GM23338 (cell line): ENCODE measurements at regions not wholly inside any gene's neighbourhood (a gene's known extent, or its start where the extent isn't known, plus 50 kb on each side); places are given as distances from the start of the nearest gene placed in this dataset.

Experiments used
- ATAC-seq: fragments of 200-7000 bp; cut with Tn5 transposase; 3 replicates; pipeline ENCODE4 v1.9.1; 2020
- DNase-seq: peaks from one replicate; pipeline ENCODE4 v3.0.0-alpha.2; 2015; ENCODE audit warnings: low spot score
- H2AFZ ChIP-seq: fragments of 200-600 bp; sonication (generic); 2 replicates; pipeline ENCODE4 v1.8.0; 2016; ENCODE audit warnings: antibody characterized with exemption, mild to moderate bottlenecking, moderate library complexity
- H3F3A ChIP-seq: fragments of 200-600 bp; sonication (generic); replicated peaks from 2 replicates; pipeline ENCODE4 v1.8.0; 2017; ENCODE audit warnings: antibody characterized with exemption, mixed run types, low read depth
- H3K27ac ChIP-seq: fragments of 200-600 bp; sonication (generic); 2 replicates; pipeline ENCODE4 v1.6.1; 2016; ENCODE audit warnings: low read depth
- H3K27me3 ChIP-seq: fragments of 200-600 bp; sonication (generic); 2 replicates; pipeline ENCODE4 v1.8.0; 2016; ENCODE audit warnings: mild to moderate bottlenecking, mixed run types, moderate library complexity; ENCODE audit not compliant: insufficient read depth
- H3K36me3 ChIP-seq: fragments of 200-600 bp; sonication (generic); 2 replicates; pipeline ENCODE4 v1.8.0; 2016; ENCODE audit warnings: mild to moderate bottlenecking; ENCODE audit not compliant: insufficient read depth
- H3K4me1 ChIP-seq: fragments of 200-600 bp; sonication (generic); 2 replicates; pipeline ENCODE4 v1.8.0; 2016; ENCODE audit warnings: mild to moderate bottlenecking, moderate library complexity; ENCODE audit not compliant: insufficient read depth
- H3K4me2 ChIP-seq: fragments of 200-600 bp; sonication (generic); 2 replicates; pipeline ENCODE4 v1.7.1; 2017; ENCODE audit warnings: mixed run types
- H3K4me3 ChIP-seq: fragments of 200-600 bp; sonication (generic); 2 replicates; pipeline ENCODE4 v1.6.1; 2016; ENCODE audit warnings: mixed run types
- H3K79me2 ChIP-seq: fragments of 200-600 bp; sonication (generic); replicated peaks from 2 replicates; pipeline ENCODE4 v1.8.0; 2017; ENCODE audit warnings: mild to moderate bottlenecking; ENCODE audit not compliant: insufficient read depth
- H3K9me2 ChIP-seq: fragments of 200-600 bp; sonication (generic); 2 replicates; pipeline ENCODE4 v1.8.0; 2017; ENCODE audit not compliant: insufficient read depth
- H4K20me1 ChIP-seq: fragments of 200-600 bp; sonication (generic); replicated peaks from 2 replicates; pipeline ENCODE4 v1.8.0; 2017; ENCODE audit warnings: mild to moderate bottlenecking; ENCODE audit not compliant: insufficient read depth
- H3K27ac Mint-ChIP-seq: 2 replicates; pipeline ENCODE4 v1.8.0; 2020; ENCODE audit warnings: inconsistent platforms, mild to moderate bottlenecking, moderate library complexity, mixed read lengths
- H3K27me3 Mint-ChIP-seq: 3 replicates; pipeline ENCODE4 v1.8.0; 2022; ENCODE audit warnings: low read depth, mild to moderate bottlenecking, moderate library complexity, mixed read lengths, inconsistent platforms; ENCODE audit not compliant: insufficient read depth, poor library complexity
- H3K36me3 Mint-ChIP-seq: 3 replicates; pipeline ENCODE4 v1.8.0; 2021; ENCODE audit warnings: low read depth, mild to moderate bottlenecking, inconsistent platforms, moderate library complexity, mixed read lengths
- H3K4me1 Mint-ChIP-seq: 3 replicates; pipeline ENCODE4 v1.8.0; 2020; ENCODE audit warnings: mild to moderate bottlenecking, inconsistent platforms, mixed read lengths
- H3K4me3 Mint-ChIP-seq: 3 replicates; pipeline ENCODE4 v1.8.0; 2021; ENCODE audit warnings: moderate library complexity, mild to moderate bottlenecking, inconsistent platforms, mixed read lengths
- H3K9me3 Mint-ChIP-seq: 3 replicates; pipeline ENCODE4 v1.8.0; 2020; ENCODE audit warnings: moderate library complexity, mild to moderate bottlenecking, inconsistent platforms, mixed read lengths
- CREB1 ChIP-seq: fragments of 250-450 bp; sonication (Bioruptor Pico); IDR thresholded peaks from 2 replicates; pipeline ENCODE4 v1.5.0; 2020; ENCODE audit warnings: low read depth, mild to moderate bottlenecking, moderate library complexity
- EZH2 ChIP-seq: fragments of 200-600 bp; sonication (generic); IDR thresholded peaks from one replicate; pipeline ENCODE4 v1.8.0; 2017; ENCODE audit warnings: antibody characterized with exemption, mild to moderate bottlenecking, low read depth; ENCODE audit not compliant: unreplicated experiment
- EZH2phosphoT487 ChIP-seq: fragments of 200-600 bp; sonication (generic); IDR thresholded peaks from one replicate; pipeline ENCODE4 v1.8.1; 2018; ENCODE audit warnings: antibody characterized with exemption; ENCODE audit not compliant: unreplicated experiment
- POLR2AphosphoS5 ChIP-seq: IDR thresholded peaks from 2 replicates; pipeline ENCODE4 v1.6.1; 2016; ENCODE audit warnings: antibody characterized with exemption, low read depth
- REST ChIP-seq: IDR thresholded peaks from one replicate; pipeline ENCODE4 v1.6.1; 2018; ENCODE audit warnings: antibody characterized with exemption; ENCODE audit not compliant: unreplicated experiment
- ZNF114 ChIP-seq: fragments of 250-450 bp; sonication (Bioruptor Pico); IDR thresholded peaks from 2 replicates; pipeline ENCODE4 v1.5.0; 2020; ENCODE audit warnings: mild to moderate bottlenecking, moderate library complexity
- ZNF462 ChIP-seq: fragments of 250-450 bp; sonication (Bioruptor Pico); IDR thresholded peaks from 2 replicates; pipeline ENCODE4 v1.5.0; 2020; ENCODE audit warnings: mild to moderate bottlenecking, moderate library complexity
- TF ChIP-seq, protein P1 (sequence below), 2 experiments: fragments of 200-600 bp in 1 of 2; sonication (generic) in 1 of 2; conservative IDR thresholded peaks; 2 replicates each; pipeline versions ENCODE4 v1.5.1 to v1.6.1; 2016 to 2017; ENCODE audit warnings: antibody characterized with exemption in 2 of 2, low read depth in 2 of 2, mild to moderate bottlenecking in 2 of 2, moderate library complexity in 1 of 2

DNA sequence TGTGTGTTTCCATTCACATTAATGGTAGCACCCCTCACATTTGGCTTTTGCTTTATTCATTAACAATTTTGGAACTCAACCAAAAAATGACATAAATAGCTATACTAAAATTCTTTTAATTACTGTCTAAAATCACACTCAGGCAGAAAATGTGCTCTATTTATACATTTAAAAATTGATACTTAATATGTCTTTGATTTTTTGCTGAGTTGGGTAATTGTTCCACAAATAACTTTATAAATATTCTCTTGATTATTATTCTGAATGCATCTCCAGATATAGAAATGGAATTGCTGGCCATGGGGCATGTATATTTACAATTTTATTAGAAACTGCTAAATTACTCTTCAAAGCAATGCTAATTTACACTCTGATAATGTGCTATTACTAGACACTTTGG, 658.7 kb upstream of the CHRM3 start (continued):
- no peak for TF ChIP-seq EZH2phosphoT487

- Mint-ChIP-seq H3K27ac (no peak overlapping the region), H3K36me3 (peaks cover 18% of the 10 kb centered on the region; the same call in 2 of the 3 replicates), H3K9me3 (peaks cover 11% of the 10 kb centered on the region; the same call in 2 of the 3 replicates), H3K27me3 (no peaks in the 10 kb centered on the region), H3K4me1 (peaks cover 2% of the 10 kb centered on the region; the same call in 1 of the 3 replicates), H3K4me3 (no peak overlapping the region)
- H3K4me2 ChIP-seq = no peak overlapping the region
- no peaks in the 10 kb centered on the region; the same call in 1 of the 2 replicates for H3K9me2 ChIP-seq
- no peaks in the 10 kb centered on the region for H3K4me1 ChIP-seq
- H3K36me3 ChIP-seq = no peaks in the 10 kb centered on the region
- ATAC-seq (no peak), DNase-seq (no peak)
- TF ChIP-seq ZNF114 (CRISPR knock-in tag) (no peak), EZH2 (no peak), REST (no peak), POLR2AphosphoS5 (no peak), CREB1 (CRISPR knock-in tag) (no peak), ZNF462 (CRISPR knock-in tag) (no peak), EZH2phosphoT487 (no peak)
- TF ChIP-seq, protein P1, sequence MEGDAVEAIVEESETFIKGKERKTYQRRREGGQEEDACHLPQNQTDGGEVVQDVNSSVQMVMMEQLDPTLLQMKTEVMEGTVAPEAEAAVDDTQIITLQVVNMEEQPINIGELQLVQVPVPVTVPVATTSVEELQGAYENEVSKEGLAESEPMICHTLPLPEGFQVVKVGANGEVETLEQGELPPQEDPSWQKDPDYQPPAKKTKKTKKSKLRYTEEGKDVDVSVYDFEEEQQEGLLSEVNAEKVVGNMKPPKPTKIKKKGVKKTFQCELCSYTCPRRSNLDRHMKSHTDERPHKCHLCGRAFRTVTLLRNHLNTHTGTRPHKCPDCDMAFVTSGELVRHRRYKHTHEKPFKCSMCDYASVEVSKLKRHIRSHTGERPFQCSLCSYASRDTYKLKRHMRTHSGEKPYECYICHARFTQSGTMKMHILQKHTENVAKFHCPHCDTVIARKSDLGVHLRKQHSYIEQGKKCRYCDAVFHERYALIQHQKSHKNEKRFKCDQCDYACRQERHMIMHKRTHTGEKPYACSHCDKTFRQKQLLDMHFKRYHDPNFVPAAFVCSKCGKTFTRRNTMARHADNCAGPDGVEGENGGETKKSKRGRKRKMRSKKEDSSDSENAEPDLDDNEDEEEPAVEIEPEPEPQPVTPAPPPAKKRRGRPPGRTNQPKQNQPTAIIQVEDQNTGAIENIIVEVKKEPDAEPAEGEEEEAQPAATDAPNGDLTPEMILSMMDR (conservative IDR thresholded peaks at IDR 0.05; ENCODE audit: low read depth in 2 of 2) = no peak
- H3K79me2 ChIP-seq = no peaks in the 10 kb centered on the region
- no peak overlapping the region for H3K27ac ChIP-seq
- H2AFZ ChIP-seq = no peak overlapping the region
- no peaks in the 10 kb centered on the region for H4K20me1 ChIP-seq
- no peak overlapping the region for H3K4me3 ChIP-seq
- no peaks in the 10 kb centered on the region for H3K27me3 ChIP-seq
- no peaks in the 10 kb centered on the region for H3F3A ChIP-seq
These were observed 663.6 kb upstream of the CHRM3 start for GRCh38 chr1:238722812-238723211.
